Liver (tissue), 7 donors: ENCODE measurements at regions not wholly inside any gene's neighbourhood (a gene's known extent, or its start where the extent isn't known, plus 50 kb on each side); places are given as distances from the start of the nearest gene placed in this dataset.
A peak's percentile ranks its signal among the peaks of the same experiment; 100 is the strongest.

ENCODE experiments used
- DNase-seq: peaks from one replicate; pipeline ENCODE4 v3.0.0-alpha.2; 2017; ENCODE audit warnings: low spot score
- H3K27ac ChIP-seq, 2 donors: one replicate each; pipeline ENCODE4 v1.7.0; 2013; ENCODE audit warnings: inconsistent platforms in 2 of 2, low read length in 2 of 2, control low read depth in 1 of 2, low read depth in 1 of 2, mild to moderate bottlenecking in 1 of 2
- H3K27me3 ChIP-seq, 4 donors: one replicate each; pipeline versions ENCODE4 v1.6.1 to v1.7.0; 2013; ENCODE audit warnings: low read length in 3 of 4, inconsistent platforms in 1 of 4, mild to moderate bottlenecking in 1 of 4, moderate library complexity in 1 of 4; ENCODE audit not compliant: control insufficient read depth in 4 of 4, insufficient read depth in 4 of 4
- H3K36me3 ChIP-seq, 4 donors: one replicate each; pipeline versions ENCODE4 v1.6.1 to v1.7.0; 2013; ENCODE audit warnings: low read length in 3 of 4, mild to moderate bottlenecking in 3 of 4, low read depth in 1 of 4, moderate library complexity in 1 of 4; ENCODE audit not compliant: control insufficient read depth in 4 of 4, insufficient read depth in 3 of 4
- H3K4me1 ChIP-seq, 4 donors: one replicate each; pipeline versions ENCODE4 v1.6.1 to v1.7.0; 2013; ENCODE audit warnings: low read length in 3 of 4, mild to moderate bottlenecking in 3 of 4, moderate library complexity in 1 of 4; ENCODE audit not compliant: control insufficient read depth in 4 of 4, insufficient read depth in 4 of 4
- H3K4me3 ChIP-seq, 3 donors: one replicate each; pipeline versions ENCODE4 v1.6.1 to v1.7.0; 2013; ENCODE audit warnings: low read length in 3 of 3, control low read depth in 1 of 3, low read depth in 1 of 3, mild to moderate bottlenecking in 1 of 3
- H3K9ac ChIP-seq, 2 donors: one replicate each; pipeline ENCODE4 v1.7.0; 2013; ENCODE audit warnings: low read length in 2 of 2, mild to moderate bottlenecking in 2 of 2, moderate library complexity in 2 of 2, control low read depth in 1 of 2, low read depth in 1 of 2
- H3K9me3 ChIP-seq, 4 donors: one replicate each; pipeline versions ENCODE4 v1.6.1 to v1.7.0; 2013; ENCODE audit warnings: low read length in 3 of 4; ENCODE audit not compliant: control insufficient read depth in 4 of 4
- GABPA ChIP-seq, 2 donors: IDR thresholded peaks in 1 of 2; conservative IDR thresholded peaks in 1 of 2; 2 replicates each; pipeline ENCODE4 v1.6.1; 2016; ENCODE audit warnings: antibody characterized with exemption in 2 of 2, mild to moderate bottlenecking in 1 of 2, moderate library complexity in 1 of 2
- HNF4A ChIP-seq, 2 donors: conservative IDR thresholded peaks; 2 replicates each; pipeline ENCODE4 v1.6.1; 2016; ENCODE audit warnings: antibody characterized with exemption in 2 of 2, mild to moderate bottlenecking in 2 of 2
- JUND ChIP-seq, 2 donors: IDR thresholded peaks; 2 replicates each; pipeline ENCODE4 v1.6.1; 2016; ENCODE audit warnings: antibody characterized with exemption in 2 of 2
- NR2F2 ChIP-seq: IDR thresholded peaks from 2 replicates; pipeline ENCODE4 v1.6.1; 2016; ENCODE audit warnings: antibody characterized with exemption
- RAD21 ChIP-seq, 2 donors: IDR thresholded peaks; 2 replicates each; pipeline ENCODE4 v1.6.1; 2016; ENCODE audit warnings: antibody characterized with exemption in 2 of 2, mild to moderate bottlenecking in 2 of 2
- RXRA ChIP-seq, 2 donors: IDR thresholded peaks; 2 replicates each; pipeline ENCODE4 v1.6.1; 2017 to 2018; ENCODE audit warnings: antibody characterized with exemption in 2 of 2, mild to moderate bottlenecking in 1 of 2
- SP1 ChIP-seq: IDR thresholded peaks from 2 replicates; pipeline ENCODE4 v1.6.1; 2018; ENCODE audit warnings: antibody characterized with exemption, mild to moderate bottlenecking
- TAF1 ChIP-seq: conservative IDR thresholded peaks from 2 replicates; pipeline ENCODE4 v1.6.1; 2016; ENCODE audit warnings: antibody characterized with exemption, mild to moderate bottlenecking
- WGBS: extraction: QIAGEN DNeasy Blood & Tissue Kit; methylation state at CpG from one replicate; pipeline ENCODE4 v1.1.7; 2013; 5-methylcytosine and 5-hydroxymethylcytosine counted together
- TF ChIP-seq, protein P1 (sequence below): IDR thresholded peaks from 2 replicates; pipeline ENCODE4 v1.6.1; 2016; ENCODE audit warnings: antibody characterized with exemption
- TF ChIP-seq, protein P2 (sequence below): IDR thresholded peaks from 2 replicates; pipeline ENCODE4 v1.6.1; 2016; ENCODE audit warnings: antibody characterized with exemption, mild to moderate bottlenecking
- TF ChIP-seq, protein P3 (sequence below): IDR thresholded peaks from 2 replicates; pipeline ENCODE4 v1.6.1; 2016; ENCODE audit warnings: antibody characterized with exemption
- donor health status: healthy.
- donor health status: healthy.
- donor health status: healthy.
- donor health status: healthy.

DNA sequence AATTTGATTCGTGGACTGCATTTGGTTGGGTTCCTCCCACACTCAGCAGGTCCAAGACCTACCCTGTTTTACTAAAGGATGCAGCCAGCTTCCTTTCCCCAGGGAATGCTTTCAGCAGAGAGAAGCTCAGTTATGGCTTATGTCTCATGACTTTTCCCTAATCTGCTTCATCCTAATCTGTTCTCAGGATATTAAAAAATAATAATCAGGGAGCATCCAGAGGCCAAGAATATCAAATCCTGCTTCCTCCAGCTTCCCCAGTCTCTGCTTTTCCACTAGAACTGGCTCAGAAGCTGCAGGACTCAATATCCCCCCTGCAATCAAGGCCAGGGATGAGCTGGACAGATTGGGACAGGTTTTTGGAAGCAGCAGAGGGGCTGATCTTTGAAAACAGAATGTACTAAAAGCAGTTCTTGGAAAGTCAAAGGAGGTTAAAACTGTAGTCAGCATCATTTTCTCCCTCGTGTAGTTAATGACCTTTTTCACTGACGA lies 326.9 kb upstream of the TNP1 start:
- no peaks in the 10 kb centered on the region for H3K27me3 ChIP-seq
- no peak for TF ChIP-seq GABPA (IDR thresholded peaks at IDR 0.05 in 1 of 2, conservative IDR thresholded peaks at IDR 0.05 in 1 of 2)
- TF ChIP-seq RAD21 (IDR thresholded peaks at IDR 0.05) = peak in 1 of 2 donors; percentile 39
- peak; percentile 44 for TF ChIP-seq SP1
- TF ChIP-seq RXRA (IDR thresholded peaks at IDR 0.05) = peak in 1 of 2 donors; percentile 30
- peak; percentile 93 for TF ChIP-seq NR2F2
- no peak overlapping the region for H3K27ac ChIP-seq
- no peak for DNase-seq
- H3K9ac ChIP-seq = no peak overlapping the region
- peaks cover 0 to 2% (median 0%) of the 10 kb centered on the region in 4 donors for H3K9me3 ChIP-seq
- WGBS = 77% methylated on average over 3 of the region's 3 CpGs
- no peaks in the 10 kb centered on the region for H3K4me1 ChIP-seq
- no peak overlapping the region for H3K4me3 ChIP-seq
- no peaks in the 10 kb centered on the region for H3K36me3 ChIP-seq

DNA sequence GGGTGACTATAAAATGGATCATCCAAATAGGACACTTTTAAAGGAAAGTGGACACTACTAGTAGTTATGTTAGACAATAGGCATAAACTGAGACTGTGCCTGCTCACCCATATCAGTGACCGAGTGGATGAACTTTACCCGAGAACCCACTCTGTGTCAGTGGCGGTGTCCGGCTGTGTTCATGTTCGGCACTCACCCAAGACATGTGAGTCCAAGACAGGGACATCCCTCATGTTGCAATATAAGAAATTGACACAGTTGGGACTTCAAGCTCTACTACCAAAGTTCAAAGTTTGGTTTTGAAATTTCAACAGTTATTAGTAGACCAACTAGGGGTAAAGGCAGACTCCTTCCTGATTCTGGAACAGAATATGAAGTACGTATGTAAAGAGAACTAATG lies 326.3 kb upstream of the TNP1 start:
- TF ChIP-seq HNF4A (conservative IDR thresholded peaks at IDR 0.05) (peak in 1 of 2 donors; percentile 4), SP1 (no peak), JUND (IDR thresholded peaks at IDR 0.05) (no peak), TAF1 (no peak)
- TF ChIP-seq, protein P1, sequence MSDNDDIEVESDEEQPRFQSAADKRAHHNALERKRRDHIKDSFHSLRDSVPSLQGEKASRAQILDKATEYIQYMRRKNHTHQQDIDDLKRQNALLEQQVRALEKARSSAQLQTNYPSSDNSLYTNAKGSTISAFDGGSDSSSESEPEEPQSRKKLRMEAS = no peak
- H3K4me3 ChIP-seq = no peak overlapping the region
- 81% methylated on average over 6 of the region's 6 CpGs for WGBS

DNA sequence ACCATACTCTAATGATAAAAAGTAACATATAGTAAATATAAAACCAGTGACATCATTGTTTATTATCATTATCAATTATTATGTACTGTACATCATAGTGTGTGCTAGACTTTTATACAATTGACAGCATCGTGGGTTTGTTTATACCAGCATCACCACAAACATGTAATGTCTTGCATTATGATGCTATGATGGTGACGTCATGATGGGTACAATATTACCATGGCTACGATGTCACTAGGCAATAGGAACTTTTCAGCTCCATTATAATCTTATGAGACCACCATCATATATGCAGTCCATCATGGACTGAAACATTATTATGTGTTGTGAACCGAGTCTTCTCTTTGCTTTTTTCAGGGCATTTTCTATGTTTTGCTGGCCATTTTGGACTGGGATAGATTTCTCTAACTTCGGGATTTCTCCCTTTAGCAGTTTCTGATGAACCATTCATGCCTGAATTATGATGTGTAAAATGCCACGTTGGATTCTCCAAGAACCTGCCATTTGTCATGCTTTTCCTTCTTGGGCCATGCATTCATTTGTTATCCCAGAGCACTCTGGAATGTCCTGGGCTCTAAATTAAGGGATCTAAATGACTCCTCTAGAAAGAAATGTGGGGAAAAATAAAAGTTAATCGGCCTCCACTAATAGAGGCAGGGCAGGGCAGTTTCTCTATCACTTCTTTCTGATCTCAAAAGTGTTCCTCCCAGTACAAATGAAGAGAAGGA lies 325.6 kb upstream of the TNP1 start:
- WGBS = 84% methylated on average over 7 of the region's 7 CpGs
- H3K4me3 ChIP-seq = no peak overlapping the region
- no peak for DNase-seq
- H3K27me3 ChIP-seq = no peaks in the 10 kb centered on the region
- no peaks in the 10 kb centered on the region for H3K4me1 ChIP-seq
- no peaks in the 10 kb centered on the region for H3K9me3 ChIP-seq
- H3K27ac ChIP-seq = no peak overlapping the region
- no peaks in the 10 kb centered on the region for H3K36me3 ChIP-seq
- H3K9ac ChIP-seq = no peak overlapping the region
- TF ChIP-seq, protein P2, sequence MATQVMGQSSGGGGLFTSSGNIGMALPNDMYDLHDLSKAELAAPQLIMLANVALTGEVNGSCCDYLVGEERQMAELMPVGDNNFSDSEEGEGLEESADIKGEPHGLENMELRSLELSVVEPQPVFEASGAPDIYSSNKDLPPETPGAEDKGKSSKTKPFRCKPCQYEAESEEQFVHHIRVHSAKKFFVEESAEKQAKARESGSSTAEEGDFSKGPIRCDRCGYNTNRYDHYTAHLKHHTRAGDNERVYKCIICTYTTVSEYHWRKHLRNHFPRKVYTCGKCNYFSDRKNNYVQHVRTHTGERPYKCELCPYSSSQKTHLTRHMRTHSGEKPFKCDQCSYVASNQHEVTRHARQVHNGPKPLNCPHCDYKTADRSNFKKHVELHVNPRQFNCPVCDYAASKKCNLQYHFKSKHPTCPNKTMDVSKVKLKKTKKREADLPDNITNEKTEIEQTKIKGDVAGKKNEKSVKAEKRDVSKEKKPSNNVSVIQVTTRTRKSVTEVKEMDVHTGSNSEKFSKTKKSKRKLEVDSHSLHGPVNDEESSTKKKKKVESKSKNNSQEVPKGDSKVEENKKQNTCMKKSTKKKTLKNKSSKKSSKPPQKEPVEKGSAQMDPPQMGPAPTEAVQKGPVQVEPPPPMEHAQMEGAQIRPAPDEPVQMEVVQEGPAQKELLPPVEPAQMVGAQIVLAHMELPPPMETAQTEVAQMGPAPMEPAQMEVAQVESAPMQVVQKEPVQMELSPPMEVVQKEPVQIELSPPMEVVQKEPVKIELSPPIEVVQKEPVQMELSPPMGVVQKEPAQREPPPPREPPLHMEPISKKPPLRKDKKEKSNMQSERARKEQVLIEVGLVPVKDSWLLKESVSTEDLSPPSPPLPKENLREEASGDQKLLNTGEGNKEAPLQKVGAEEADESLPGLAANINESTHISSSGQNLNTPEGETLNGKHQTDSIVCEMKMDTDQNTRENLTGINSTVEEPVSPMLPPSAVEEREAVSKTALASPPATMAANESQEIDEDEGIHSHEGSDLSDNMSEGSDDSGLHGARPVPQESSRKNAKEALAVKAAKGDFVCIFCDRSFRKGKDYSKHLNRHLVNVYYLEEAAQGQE = no peak
- TF ChIP-seq SP1 = no peak
- TF ChIP-seq RXRA (IDR thresholded peaks at IDR 0.05) = no peak
- no peak for TF ChIP-seq JUND (IDR thresholded peaks at IDR 0.05)
- no peak for TF ChIP-seq GABPA (IDR thresholded peaks at IDR 0.05 in 1 of 2, conservative IDR thresholded peaks at IDR 0.05 in 1 of 2)
- TF ChIP-seq, protein P1 = no peak
- TF ChIP-seq, protein P3, sequence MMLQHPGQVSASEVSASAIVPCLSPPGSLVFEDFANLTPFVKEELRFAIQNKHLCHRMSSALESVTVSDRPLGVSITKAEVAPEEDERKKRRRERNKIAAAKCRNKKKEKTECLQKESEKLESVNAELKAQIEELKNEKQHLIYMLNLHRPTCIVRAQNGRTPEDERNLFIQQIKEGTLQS = no peak

More for the DNA sequence above, 326.3 kb upstream of the TNP1 start:
- H3K27ac ChIP-seq = no peak overlapping the region
- no peaks in the 10 kb centered on the region for H3K27me3 ChIP-seq
- no peaks in the 10 kb centered on the region for H3K36me3 ChIP-seq
- H3K9me3 ChIP-seq = peaks cover 0 to under 1% (median 0%) of the 10 kb centered on the region in 4 donors
- no peak for DNase-seq
- no peaks in the 10 kb centered on the region for H3K4me1 ChIP-seq
- H3K9ac ChIP-seq = no peak overlapping the region
